ENCODE measurements at regions not wholly inside any gene's neighbourhood (a gene's known extent, or its start where the extent isn't known, plus 50 kb on each side); places are given as distances from the start of the nearest gene placed in this dataset.

DNA sequence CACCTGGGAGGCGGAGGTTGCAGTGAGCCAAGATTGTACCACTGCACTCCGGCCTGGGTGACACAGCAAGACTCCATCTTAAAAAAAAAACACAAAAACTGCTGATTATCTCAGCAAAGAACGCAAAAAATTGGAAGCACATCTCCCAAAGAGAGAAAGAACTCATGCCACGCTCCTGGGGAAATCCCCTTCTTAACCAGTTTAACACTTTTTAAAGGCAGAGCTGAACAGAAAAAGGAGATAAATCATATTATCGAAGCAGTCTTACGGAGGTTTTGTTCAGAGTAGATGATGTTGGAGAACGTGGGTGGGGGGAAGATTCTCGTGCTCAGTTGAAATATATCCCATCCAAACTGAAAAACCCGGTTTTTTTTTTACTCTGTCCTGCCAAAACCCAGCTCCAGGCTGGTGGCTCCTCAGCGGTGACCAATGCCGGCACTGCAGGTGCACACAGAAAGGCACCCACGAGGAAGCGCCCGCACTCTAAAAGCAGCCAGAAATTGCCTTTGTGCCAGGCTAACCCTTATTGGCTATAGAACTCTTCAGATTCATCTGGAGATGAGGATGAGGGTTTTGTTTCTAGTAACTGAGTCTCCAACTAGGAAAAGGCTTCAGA lies 100.2 kb upstream of the PARP11 start:
- TF ChIP-seq, protein P1, sequence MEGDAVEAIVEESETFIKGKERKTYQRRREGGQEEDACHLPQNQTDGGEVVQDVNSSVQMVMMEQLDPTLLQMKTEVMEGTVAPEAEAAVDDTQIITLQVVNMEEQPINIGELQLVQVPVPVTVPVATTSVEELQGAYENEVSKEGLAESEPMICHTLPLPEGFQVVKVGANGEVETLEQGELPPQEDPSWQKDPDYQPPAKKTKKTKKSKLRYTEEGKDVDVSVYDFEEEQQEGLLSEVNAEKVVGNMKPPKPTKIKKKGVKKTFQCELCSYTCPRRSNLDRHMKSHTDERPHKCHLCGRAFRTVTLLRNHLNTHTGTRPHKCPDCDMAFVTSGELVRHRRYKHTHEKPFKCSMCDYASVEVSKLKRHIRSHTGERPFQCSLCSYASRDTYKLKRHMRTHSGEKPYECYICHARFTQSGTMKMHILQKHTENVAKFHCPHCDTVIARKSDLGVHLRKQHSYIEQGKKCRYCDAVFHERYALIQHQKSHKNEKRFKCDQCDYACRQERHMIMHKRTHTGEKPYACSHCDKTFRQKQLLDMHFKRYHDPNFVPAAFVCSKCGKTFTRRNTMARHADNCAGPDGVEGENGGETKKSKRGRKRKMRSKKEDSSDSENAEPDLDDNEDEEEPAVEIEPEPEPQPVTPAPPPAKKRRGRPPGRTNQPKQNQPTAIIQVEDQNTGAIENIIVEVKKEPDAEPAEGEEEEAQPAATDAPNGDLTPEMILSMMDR (conservative IDR thresholded peaks at IDR 0.05; ENCODE audit: low read depth, low read length), result no peak
- TF ChIP-seq FOS (IDR thresholded peaks at IDR 0.05; ENCODE audit: low read depth, low read length), result no peak
- no peak for TF ChIP-seq RFX5 (IDR thresholded peaks at IDR 0.05; ENCODE audit: low read depth, low read length)
- TF ChIP-seq SMC3 (IDR thresholded peaks at IDR 0.05; ENCODE audit: low read depth, low read length), result no peak
- TF ChIP-seq MAZ (IDR thresholded peaks at IDR 0.05; ENCODE audit: borderline replicate concordance, low read depth, low read length), result no peak
- no peak for TF ChIP-seq CEBPB (IDR thresholded peaks at IDR 0.05; ENCODE audit: low read depth, low read length)

All from IMR-90 (cell line).